WERI-Rb-1 (cell line): ENCODE measurements at regions not wholly inside any gene's neighbourhood (a gene's known extent, or its start where the extent isn't known, plus 50 kb on each side); places are given as distances from the start of the nearest gene placed in this dataset.
"Not testable (repeated sequence)": the region's sequence is repeated elsewhere in the genome, so short reads cannot be mapped to it uniquely, and the experiment has no call there.

ENCODE experiments used
- DNase-seq: peaks from one replicate; pipeline ENCODE4 v3.0.0-alpha.2; 2020
- H3K27ac ChIP-seq: fragments of 250-450 bp; sonication (Bioruptor Pico); 2 replicates; pipeline ENCODE4 v1.5.1; 2020; ENCODE audit warnings: mild to moderate bottlenecking, moderate library complexity
- H3K27me3 ChIP-seq: fragments of 250-450 bp; sonication (Bioruptor Pico); 2 replicates; pipeline ENCODE4 v1.5.1; 2021; ENCODE audit warnings: mild to moderate bottlenecking, low read depth, moderate library complexity; ENCODE audit not compliant: insufficient read depth, severe bottlenecking
- H3K36me3 ChIP-seq: fragments of 250-450 bp; sonication (Bioruptor Pico); 2 replicates; pipeline ENCODE4 v1.5.1; 2020; ENCODE audit warnings: mild to moderate bottlenecking, moderate library complexity
- H3K4me3 ChIP-seq: 2 replicates; pipeline ENCODE4 v1.5.1; 2011; ENCODE audit warnings: low read depth, mild to moderate bottlenecking, control low read depth, low read length
- H3K9me3 ChIP-seq: fragments of 250-450 bp; sonication (Bioruptor Pico); 2 replicates; pipeline ENCODE4 v1.5.1; 2021; ENCODE audit warnings: mild to moderate bottlenecking, moderate library complexity; ENCODE audit not compliant: severe bottlenecking
- CTCF ChIP-seq: IDR thresholded peaks from 2 replicates; pipeline ENCODE4 v1.5.1; 2011; ENCODE audit warnings: low read depth, mild to moderate bottlenecking, control low read depth, inconsistent platforms, low read length

DNA sequence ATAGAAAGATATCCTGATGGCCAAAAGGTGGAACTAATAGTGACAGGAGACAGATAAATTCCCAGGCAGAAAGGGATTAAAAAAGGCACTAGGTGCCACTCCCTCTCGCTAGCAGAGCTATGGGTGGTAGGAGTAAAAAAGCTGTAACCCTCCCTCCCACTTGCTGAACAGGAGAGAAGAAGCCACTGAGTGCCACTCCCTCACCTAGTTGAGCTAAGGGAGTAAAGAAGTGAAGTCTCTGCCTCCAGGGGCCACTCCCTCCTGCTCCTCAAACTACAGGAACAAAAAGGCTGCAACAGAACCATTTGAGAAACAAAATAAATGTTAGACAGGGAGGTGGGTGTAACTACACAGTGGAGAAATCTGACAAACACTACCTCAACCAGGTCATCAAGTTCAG lies 276.2 kb upstream of the EPHA6 start:
- Histone ChIP-seq H3K36me3 (no peaks in the 10 kb centered on the region), H3K9me3 (no peaks in the 10 kb centered on the region), H3K4me3 (no peak overlapping the region), H3K27ac (no peak overlapping the region), H3K27me3 (no peaks in the 10 kb centered on the region)
- TF ChIP-seq CTCF: no peak
- no peak for DNase-seq

- H3K27ac ChIP-seq: no peak overlapping the region
- H3K9me3 ChIP-seq: no peaks in the 10 kb centered on the region
- no peaks in the 10 kb centered on the region for H3K27me3 ChIP-seq
- H3K36me3 ChIP-seq: no peaks in the 10 kb centered on the region
- H3K4me3 ChIP-seq: no peak overlapping the region
- no peak for TF ChIP-seq CTCF
- DNase-seq: no peak
Observed at GRCh38 chr3:96548073-96548472, 266.3 kb upstream of the EPHA6 start.

DNA sequence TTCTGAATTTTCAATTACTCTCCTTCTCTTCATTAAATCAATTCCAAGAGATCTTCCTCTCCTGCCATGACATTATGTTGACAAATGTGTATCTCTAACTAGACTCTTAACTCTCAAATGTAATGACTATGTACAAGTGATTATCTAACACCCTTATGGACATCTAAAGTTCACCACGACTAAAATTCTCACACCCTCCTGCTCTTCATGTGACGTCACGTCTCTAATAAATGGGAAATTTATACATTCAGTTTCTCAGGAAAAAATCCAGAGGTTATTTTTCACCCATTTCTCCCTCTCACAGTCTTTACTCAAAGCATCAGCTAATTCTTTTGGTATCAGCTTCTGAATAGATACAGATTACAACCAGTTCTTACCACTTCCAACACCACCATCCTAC lies 237.5 kb upstream of the EPHA6 start:
- peaks cover 2% of the 10 kb centered on the region for H3K9me3 ChIP-seq
- H3K27ac ChIP-seq: no peak overlapping the region
- H3K4me3 ChIP-seq: no peak overlapping the region
- H3K36me3 ChIP-seq: no peaks in the 10 kb centered on the region
- DNase-seq: no peak
- no peak for TF ChIP-seq CTCF
- H3K27me3 ChIP-seq: peaks cover 19% of the 10 kb centered on the region

- Histone ChIP-seq H3K4me3 (no peak overlapping the region), H3K36me3 (no peaks in the 10 kb centered on the region), H3K27me3 (peaks cover 16% of the 10 kb centered on the region), H3K9me3 (no peaks in the 10 kb centered on the region), H3K27ac (no peak overlapping the region)
- TF ChIP-seq CTCF: no peak
- DNase-seq: no peak
Observed at GRCh38 chr3:96584066-96584465, 230.3 kb upstream of the EPHA6 start.

- H3K4me3 ChIP-seq, DNase-seq, H3K36me3 ChIP-seq, H3K9me3 ChIP-seq, H3K27ac ChIP-seq: not testable (repeated sequence)
- H3K27me3 ChIP-seq: peaks cover 18% of the 10 kb centered on the region
Observed at GRCh38 chr3:96606865-96607264, 207.5 kb upstream of the EPHA6 start.

- no peak for DNase-seq
- no peak overlapping the region for H3K27ac ChIP-seq
- no peaks in the 10 kb centered on the region for H3K36me3 ChIP-seq
- H3K4me3 ChIP-seq: no peak overlapping the region
- no peak for TF ChIP-seq CTCF
- peaks cover 17% of the 10 kb centered on the region for H3K27me3 ChIP-seq
- H3K9me3 ChIP-seq: no peaks in the 10 kb centered on the region
Observed at GRCh38 chr3:96619475-96619874, 194.9 kb upstream of the EPHA6 start.
